ENCODE measurements at regions not wholly inside any gene's neighbourhood (a gene's known extent, or its start where the extent isn't known, plus 50 kb on each side); places are given as distances from the start of the nearest gene placed in this dataset.

DNA sequence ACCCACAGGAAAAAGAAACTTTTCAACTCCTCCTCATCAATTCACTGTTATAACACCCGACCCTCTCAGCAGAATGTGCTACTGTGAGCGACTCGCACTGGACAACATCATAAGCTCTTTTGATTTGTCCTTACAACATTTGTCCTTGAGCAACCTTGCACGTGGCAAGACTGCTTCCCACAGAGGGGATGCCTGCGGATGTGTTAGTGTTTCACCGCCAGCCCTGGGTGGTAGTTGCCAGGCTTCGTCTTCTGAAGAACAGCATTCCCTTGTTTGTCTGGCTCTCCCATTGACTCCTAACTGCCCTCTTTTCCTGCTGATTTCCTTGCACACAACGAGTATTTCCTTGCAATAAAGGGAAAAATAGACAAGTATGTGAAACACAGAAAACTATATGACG lies 111.4 kb upstream of the SLC7A1 start:
- TF ChIP-seq SUZ12 (IDR thresholded peaks at IDR 0.05; ENCODE audit: unreplicated experiment) (no peak), MXI1 (IDR thresholded peaks at IDR 0.05; ENCODE audit: low read depth, low read length) (no peak), ZNF207 (IDR thresholded peaks at IDR 0.05; ENCODE audit: borderline replicate concordance) (no peak), FOS (IDR thresholded peaks at IDR 0.05; ENCODE audit: borderline replicate concordance, extremely low read depth, insufficient read length) (no peak), JUND (IDR thresholded peaks at IDR 0.05; ENCODE audit: low read depth, low read length) (no peak), EP300 (IDR thresholded peaks at IDR 0.05; ENCODE audit: borderline replicate concordance in 1 of 2, control insufficient read depth in 1 of 2, low read depth in 2 of 2, low read length in 2 of 2) (no peak), SREBF1 (IDR thresholded peaks at IDR 0.05; ENCODE audit: low read length) (no peak), MYC (IDR thresholded peaks at IDR 0.05; ENCODE audit: insufficient read depth, insufficient read length, insufficient replicate concordance, low read length, severe bottlenecking) (no peak)
- TF ChIP-seq, protein P1, sequence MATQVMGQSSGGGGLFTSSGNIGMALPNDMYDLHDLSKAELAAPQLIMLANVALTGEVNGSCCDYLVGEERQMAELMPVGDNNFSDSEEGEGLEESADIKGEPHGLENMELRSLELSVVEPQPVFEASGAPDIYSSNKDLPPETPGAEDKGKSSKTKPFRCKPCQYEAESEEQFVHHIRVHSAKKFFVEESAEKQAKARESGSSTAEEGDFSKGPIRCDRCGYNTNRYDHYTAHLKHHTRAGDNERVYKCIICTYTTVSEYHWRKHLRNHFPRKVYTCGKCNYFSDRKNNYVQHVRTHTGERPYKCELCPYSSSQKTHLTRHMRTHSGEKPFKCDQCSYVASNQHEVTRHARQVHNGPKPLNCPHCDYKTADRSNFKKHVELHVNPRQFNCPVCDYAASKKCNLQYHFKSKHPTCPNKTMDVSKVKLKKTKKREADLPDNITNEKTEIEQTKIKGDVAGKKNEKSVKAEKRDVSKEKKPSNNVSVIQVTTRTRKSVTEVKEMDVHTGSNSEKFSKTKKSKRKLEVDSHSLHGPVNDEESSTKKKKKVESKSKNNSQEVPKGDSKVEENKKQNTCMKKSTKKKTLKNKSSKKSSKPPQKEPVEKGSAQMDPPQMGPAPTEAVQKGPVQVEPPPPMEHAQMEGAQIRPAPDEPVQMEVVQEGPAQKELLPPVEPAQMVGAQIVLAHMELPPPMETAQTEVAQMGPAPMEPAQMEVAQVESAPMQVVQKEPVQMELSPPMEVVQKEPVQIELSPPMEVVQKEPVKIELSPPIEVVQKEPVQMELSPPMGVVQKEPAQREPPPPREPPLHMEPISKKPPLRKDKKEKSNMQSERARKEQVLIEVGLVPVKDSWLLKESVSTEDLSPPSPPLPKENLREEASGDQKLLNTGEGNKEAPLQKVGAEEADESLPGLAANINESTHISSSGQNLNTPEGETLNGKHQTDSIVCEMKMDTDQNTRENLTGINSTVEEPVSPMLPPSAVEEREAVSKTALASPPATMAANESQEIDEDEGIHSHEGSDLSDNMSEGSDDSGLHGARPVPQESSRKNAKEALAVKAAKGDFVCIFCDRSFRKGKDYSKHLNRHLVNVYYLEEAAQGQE (IDR thresholded peaks at IDR 0.05; ENCODE audit: low read depth, low read length): no peak
- TF ChIP-seq, protein P2, sequence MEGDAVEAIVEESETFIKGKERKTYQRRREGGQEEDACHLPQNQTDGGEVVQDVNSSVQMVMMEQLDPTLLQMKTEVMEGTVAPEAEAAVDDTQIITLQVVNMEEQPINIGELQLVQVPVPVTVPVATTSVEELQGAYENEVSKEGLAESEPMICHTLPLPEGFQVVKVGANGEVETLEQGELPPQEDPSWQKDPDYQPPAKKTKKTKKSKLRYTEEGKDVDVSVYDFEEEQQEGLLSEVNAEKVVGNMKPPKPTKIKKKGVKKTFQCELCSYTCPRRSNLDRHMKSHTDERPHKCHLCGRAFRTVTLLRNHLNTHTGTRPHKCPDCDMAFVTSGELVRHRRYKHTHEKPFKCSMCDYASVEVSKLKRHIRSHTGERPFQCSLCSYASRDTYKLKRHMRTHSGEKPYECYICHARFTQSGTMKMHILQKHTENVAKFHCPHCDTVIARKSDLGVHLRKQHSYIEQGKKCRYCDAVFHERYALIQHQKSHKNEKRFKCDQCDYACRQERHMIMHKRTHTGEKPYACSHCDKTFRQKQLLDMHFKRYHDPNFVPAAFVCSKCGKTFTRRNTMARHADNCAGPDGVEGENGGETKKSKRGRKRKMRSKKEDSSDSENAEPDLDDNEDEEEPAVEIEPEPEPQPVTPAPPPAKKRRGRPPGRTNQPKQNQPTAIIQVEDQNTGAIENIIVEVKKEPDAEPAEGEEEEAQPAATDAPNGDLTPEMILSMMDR (IDR thresholded peaks at IDR 0.05 in 2 of 3, conservative IDR thresholded peaks at IDR 0.05 in 1 of 3; ENCODE audit: control insufficient read depth in 2 of 3, extremely low read depth in 1 of 3, insufficient read depth in 1 of 3, low read depth in 3 of 3, low read length in 3 of 3): no peak

All from GM12878 (cell line).